HEK293T (cell line): ENCODE measurements at regions not wholly inside any gene's neighbourhood (a gene's known extent, or its start where the extent isn't known, plus 50 kb on each side); places are given as distances from the start of the nearest gene placed in this dataset.

Experiments used
- CTCF ChIA-PET: fragments of 350-600 bp; formaldehyde crosslinking; extraction: SDS; loops from one replicate; lab custom pipeline; 2021; ENCODE audit warnings: antibody characterized with exemption, inconsistent platforms; lab: Yijun Ruan, JAX
- POLR2A ChIA-PET: fragments of 350-600 bp; formaldehyde crosslinking; extraction: SDS; loops from one replicate; lab custom pipeline; 2020; ENCODE audit warnings: antibody characterized with exemption, inconsistent platforms; lab: Yijun Ruan, JAX
- DNase-seq: peaks from one replicate; pipeline ENCODE4 v3.0.0; 2012; ENCODE audit warnings: mixed read lengths; ENCODE audit errors: extremely low spot score
- ARNT ChIP-seq: fragments of 450-650 bp; IDR thresholded peaks from 2 replicates; pipeline ENCODE4 v1.6.1; 2017; ENCODE audit warnings: mild to moderate bottlenecking
- BHLHE40 ChIP-seq: fragments of 450-650 bp; IDR thresholded peaks from 2 replicates; pipeline ENCODE4 v1.6.1; 2016; ENCODE audit warnings: mild to moderate bottlenecking, moderate library complexity, borderline replicate concordance
- CTBP1 ChIP-seq: fragments of 450-650 bp; IDR thresholded peaks from 2 replicates; pipeline ENCODE4 v1.6.1; 2016; ENCODE audit warnings: borderline replicate concordance
- ELF4 ChIP-seq: fragments of 450-650 bp; IDR thresholded peaks from 2 replicates; pipeline ENCODE4 v1.6.1; 2017; ENCODE audit warnings: antibody characterized with exemption
- FOXA1 ChIP-seq: fragments of 450-650 bp; IDR thresholded peaks from 2 replicates; pipeline ENCODE4 v1.6.1; 2016; ENCODE audit warnings: mild to moderate bottlenecking
- FOXK2 ChIP-seq: fragments of 450-650 bp; IDR thresholded peaks from 2 replicates; pipeline ENCODE4 v1.6.1; 2016; ENCODE audit warnings: mild to moderate bottlenecking
- FOXM1 ChIP-seq: fragments of 450-650 bp; IDR thresholded peaks from 2 replicates; pipeline ENCODE4 v1.6.1; 2017; ENCODE audit warnings: mild to moderate bottlenecking, borderline replicate concordance
- HDGF ChIP-seq: fragments of 450-650 bp; IDR thresholded peaks from 2 replicates; pipeline ENCODE4 v1.6.1; 2017; ENCODE audit warnings: antibody characterized with exemption, borderline replicate concordance
- L3MBTL2 ChIP-seq: fragments of 450-650 bp; conservative IDR thresholded peaks from 2 replicates; pipeline ENCODE4 v1.6.1; 2016; ENCODE audit warnings: mild to moderate bottlenecking
- LEF1 ChIP-seq: fragments of 450-650 bp; IDR thresholded peaks from 2 replicates; pipeline ENCODE4 v1.6.1; 2017; ENCODE audit warnings: mild to moderate bottlenecking, borderline replicate concordance
- NFRKB ChIP-seq: fragments of 450-650 bp; IDR thresholded peaks from 2 replicates; pipeline ENCODE4 v1.6.1; 2016; ENCODE audit warnings: mild to moderate bottlenecking, moderate library complexity
- SP1 ChIP-seq: fragments of 450-650 bp; IDR thresholded peaks from 2 replicates; pipeline ENCODE4 v1.6.1; 2017
- SUZ12 ChIP-seq: fragments of 450-650 bp; IDR thresholded peaks from 2 replicates; pipeline ENCODE4 v1.6.1; 2016; ENCODE audit warnings: mild to moderate bottlenecking
- TARDBP ChIP-seq: fragments of 450-650 bp; IDR thresholded peaks from 2 replicates; pipeline ENCODE4 v1.6.1; 2016
- ZNF384 ChIP-seq: fragments of 450-650 bp; IDR thresholded peaks from 2 replicates; pipeline ENCODE4 v1.6.1; 2016
- TF ChIP-seq, protein P1 (sequence below): fragments of 450-650 bp; IDR thresholded peaks from 2 replicates; pipeline ENCODE4 v1.6.1; 2016

DNA sequence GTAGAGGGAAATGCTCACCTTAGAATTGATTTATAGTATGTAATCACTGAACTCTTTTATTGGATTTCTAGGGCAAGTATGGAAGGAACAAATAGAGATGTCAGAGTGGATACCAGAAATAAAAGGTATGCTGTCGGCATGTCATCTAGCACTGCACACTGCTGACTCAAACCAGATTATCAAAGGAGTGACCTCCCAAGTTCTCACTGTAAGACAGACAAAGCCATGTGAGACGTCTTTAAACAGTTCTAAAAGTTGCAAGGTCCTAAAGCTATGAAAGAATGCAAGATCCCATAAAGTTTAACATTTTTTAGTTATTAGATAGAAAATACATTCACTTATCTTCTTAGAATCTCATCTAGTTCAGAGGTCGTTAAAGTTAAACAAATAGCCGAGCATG lies 70.0 kb upstream of the CPM start:
- POLR2A ChIA-PET: no interaction called here
- DNase-seq: no peak
- no peak for TF ChIP-seq ELF4
- TF ChIP-seq CTBP1: no peak
- TF ChIP-seq HDGF: no peak
- no peak for TF ChIP-seq ZNF384
- no peak for TF ChIP-seq SP1
- no peak for TF ChIP-seq SUZ12
- TF ChIP-seq TARDBP: no peak
- no peak for TF ChIP-seq FOXK2
- TF ChIP-seq L3MBTL2: no peak
- no peak for TF ChIP-seq ARNT
- no peak for TF ChIP-seq FOXM1
- TF ChIP-seq NFRKB: no peak
- TF ChIP-seq, protein P1, sequence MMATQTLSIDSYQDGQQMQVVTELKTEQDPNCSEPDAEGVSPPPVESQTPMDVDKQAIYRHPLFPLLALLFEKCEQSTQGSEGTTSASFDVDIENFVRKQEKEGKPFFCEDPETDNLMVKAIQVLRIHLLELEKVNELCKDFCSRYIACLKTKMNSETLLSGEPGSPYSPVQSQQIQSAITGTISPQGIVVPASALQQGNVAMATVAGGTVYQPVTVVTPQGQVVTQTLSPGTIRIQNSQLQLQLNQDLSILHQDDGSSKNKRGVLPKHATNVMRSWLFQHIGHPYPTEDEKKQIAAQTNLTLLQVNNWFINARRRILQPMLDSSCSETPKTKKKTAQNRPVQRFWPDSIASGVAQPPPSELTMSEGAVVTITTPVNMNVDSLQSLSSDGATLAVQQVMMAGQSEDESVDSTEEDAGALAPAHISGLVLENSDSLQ: no peak
- TF ChIP-seq LEF1: no peak
- CTCF ChIA-PET: no interaction called here

DNA sequence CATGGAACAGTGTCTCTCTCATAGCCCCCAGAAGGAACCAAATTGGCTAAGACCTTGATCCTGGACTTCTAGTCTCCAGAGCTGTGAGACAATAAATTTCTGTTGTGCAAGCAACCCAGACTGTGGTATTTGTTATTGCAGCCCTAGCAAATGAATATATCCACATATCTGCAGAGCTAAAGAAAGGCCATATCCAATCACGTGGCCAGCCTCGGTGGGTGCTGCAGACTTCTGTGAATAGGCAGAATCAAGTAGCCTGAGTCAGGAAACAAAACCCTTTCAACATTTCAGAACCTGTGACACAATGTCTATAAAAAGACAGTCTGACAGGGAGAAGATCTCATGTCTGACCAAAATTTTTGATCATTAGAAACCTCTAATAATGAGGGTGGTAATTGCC lies 71.0 kb upstream of the CPM start:
- DNase-seq: no peak
- POLR2A ChIA-PET: no interaction called here
- no peak for TF ChIP-seq SUZ12
- CTCF ChIA-PET: no interaction called here

DNA sequence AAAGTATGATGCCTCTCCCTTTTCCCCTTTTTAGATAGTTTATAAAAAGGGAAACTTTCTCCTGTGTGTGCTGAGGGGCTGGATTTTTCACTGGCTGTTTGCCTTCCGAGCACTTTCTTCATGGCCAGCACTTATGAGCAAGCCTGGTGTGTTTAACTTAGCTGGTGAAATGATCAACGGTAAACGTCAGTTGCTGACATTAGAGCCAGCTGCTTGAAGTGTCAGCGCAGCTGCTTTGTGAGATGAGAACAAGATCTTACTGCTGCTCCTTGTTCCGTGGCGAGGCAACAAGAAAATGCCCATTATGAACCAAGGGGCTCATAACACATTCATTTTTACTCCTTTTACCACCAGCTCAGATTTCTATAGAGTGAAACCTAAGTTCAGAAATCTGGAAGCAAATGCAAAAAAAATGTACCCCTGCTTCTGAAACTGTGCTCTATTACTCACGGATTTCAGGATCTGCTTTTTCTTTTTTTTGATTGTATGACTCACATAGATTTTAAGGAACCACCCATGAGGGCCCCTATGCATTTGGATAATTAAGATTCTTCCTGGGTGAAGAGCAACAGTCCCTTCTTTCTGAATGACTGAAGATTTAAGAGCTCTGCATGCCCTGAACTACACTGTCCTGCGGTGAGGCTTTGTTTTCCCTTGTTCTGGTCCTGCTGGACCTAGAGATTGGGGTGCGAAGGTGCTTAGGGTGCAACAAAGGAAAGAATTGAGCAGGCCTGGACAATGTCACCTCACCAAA lies 74.3 kb upstream of the CPM start:
- TF ChIP-seq NFRKB: no peak
- no peak for TF ChIP-seq HDGF
- TF ChIP-seq BHLHE40: no peak
- no peak for TF ChIP-seq SP1
- no peak for TF ChIP-seq ELF4
- TF ChIP-seq SUZ12: no peak
- no peak for TF ChIP-seq ARNT
- TF ChIP-seq CTBP1: no peak
- no peak for TF ChIP-seq LEF1
- TF ChIP-seq TARDBP: no peak
- DNase-seq: no peak
- ChIA-PET POLR2A (no interaction called here), CTCF (interaction anchor here (0.8 kb wide), 1 partner anchor 17 kb away, joined by 3 read pairs; no protein-coding TSS in a partner anchor)

DNA sequence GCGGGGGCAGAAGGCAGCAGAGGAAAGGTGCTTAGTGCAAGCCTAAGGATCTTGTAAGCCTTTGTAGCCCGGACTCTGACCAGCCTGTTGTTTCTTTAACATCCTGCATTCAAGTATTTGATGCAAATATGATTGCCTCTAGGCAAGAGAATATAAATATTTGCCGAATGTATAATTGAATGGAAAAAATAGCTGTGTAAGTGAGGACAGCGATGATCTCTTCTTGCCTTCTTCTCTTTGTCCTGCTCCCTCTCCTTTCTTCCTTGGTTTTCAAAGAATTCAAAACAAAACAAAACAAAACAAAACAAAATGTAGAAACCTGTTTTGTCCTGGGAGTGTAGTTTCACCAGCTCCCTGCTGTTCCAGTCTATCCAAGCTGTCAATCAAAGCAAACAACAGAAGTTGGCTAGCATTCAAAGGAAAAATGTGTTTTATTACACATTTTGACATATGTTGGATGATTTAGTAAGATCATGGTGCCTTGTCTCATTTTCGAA lies 74.9 kb upstream of the CPM start:
- ChIA-PET CTCF (no interaction called here), POLR2A (no interaction called here)
- TF ChIP-seq, protein P1: peak; percentile 94
- no peak for TF ChIP-seq BHLHE40
- TF ChIP-seq HDGF: no peak
- no peak for DNase-seq

DNA sequence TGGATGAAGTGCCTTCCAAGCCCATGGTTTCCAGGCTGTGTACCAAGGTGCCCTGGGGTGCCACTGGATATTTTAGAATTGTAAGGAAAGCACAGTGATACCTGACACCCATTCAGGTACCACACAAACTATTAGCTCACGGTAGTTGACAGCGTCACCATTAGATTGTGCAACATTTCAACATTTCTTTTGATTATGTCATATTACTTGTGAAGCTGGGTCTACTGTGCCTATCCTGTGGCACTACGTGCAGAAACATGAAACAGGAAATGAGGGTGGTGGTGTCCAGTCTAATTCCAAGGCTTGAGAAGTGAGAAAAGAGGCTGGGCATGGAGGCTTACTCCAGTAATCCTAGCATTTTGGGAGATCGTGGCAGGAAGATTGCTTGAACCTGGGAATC lies 75.5 kb upstream of the CPM start:
- POLR2A ChIA-PET: no interaction called here
- no peak for TF ChIP-seq FOXM1
- no peak for TF ChIP-seq HDGF
- no peak for TF ChIP-seq CTBP1
- TF ChIP-seq SP1: no peak
- no peak for TF ChIP-seq ARNT
- TF ChIP-seq NFRKB: no peak
- no peak for TF ChIP-seq SUZ12
- TF ChIP-seq FOXK2: no peak
- TF ChIP-seq BHLHE40: no peak
- no peak for TF ChIP-seq L3MBTL2
- no peak for TF ChIP-seq TARDBP
- no peak for TF ChIP-seq FOXA1
- TF ChIP-seq ZNF384: no peak
- no peak for TF ChIP-seq LEF1
- TF ChIP-seq ELF4: no peak
- TF ChIP-seq, protein P1: no peak
- CTCF ChIA-PET: no interaction called here
- DNase-seq: no peak

DNA sequence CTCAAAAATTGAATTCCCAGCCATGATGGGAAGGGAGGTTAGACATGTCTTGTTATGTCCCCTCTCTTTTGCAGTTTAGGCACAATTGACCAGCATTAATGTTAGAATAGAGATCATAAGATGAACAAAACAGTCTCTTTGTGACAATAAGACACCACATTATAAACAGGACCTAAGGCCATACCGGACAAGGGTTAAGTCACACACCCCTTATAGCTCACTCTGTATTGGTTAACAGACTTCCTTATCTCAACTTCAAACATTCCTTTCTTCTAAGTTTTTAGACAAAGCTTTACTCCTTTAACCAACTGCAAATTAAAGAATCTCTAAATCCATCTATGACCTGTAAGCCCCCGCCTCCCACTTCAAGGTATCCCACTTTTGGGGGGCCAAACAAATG lies 81.1 kb upstream of the CPM start:
- TF ChIP-seq SUZ12 (no peak), L3MBTL2 (no peak), CTBP1 (no peak), ARNT (no peak)
- no peak for DNase-seq
- ChIA-PET POLR2A (no interaction called here), CTCF (interaction anchor here (0.6 kb wide), 1 partner anchor 55 kb away, joined by 3 read pairs; no protein-coding TSS in a partner anchor)

DNA sequence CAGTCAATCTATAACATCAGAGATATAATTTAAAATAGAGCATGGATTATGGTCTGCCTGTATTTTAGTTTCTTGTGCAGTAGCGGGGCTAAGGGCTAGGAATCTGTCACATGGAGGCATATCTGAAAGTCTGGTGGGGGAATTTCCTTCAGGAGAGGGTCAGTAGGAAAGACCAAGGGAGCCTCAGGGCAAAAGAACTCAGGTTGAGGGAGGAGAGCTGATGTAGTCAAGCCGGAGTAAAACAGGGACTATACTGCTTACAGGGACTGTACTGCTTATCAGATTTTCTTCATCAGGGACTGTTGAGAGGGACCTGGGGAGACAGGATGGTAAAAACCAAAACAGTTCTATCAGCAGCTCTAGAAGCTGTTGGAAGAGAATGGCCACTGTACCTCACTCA lies 82.0 kb upstream of the CPM start:
- POLR2A ChIA-PET: no interaction called here
- CTCF ChIA-PET: no interaction called here
- no peak for DNase-seq
- no peak for TF ChIP-seq FOXA1
- TF ChIP-seq, protein P1: no peak
- TF ChIP-seq ARNT: no peak
- no peak for TF ChIP-seq SP1
- no peak for TF ChIP-seq L3MBTL2
- TF ChIP-seq ZNF384: no peak
- no peak for TF ChIP-seq FOXK2
- no peak for TF ChIP-seq FOXM1
- no peak for TF ChIP-seq TARDBP
- no peak for TF ChIP-seq LEF1
- TF ChIP-seq NFRKB: no peak
- no peak for TF ChIP-seq HDGF
